Endothelial cell of umbilical vein (primary cell): ENCODE measurements at regions not wholly inside any gene's neighbourhood (a gene's known extent, or its start where the extent isn't known, plus 50 kb on each side); places are given as distances from the start of the nearest gene placed in this dataset.

ENCODE experiments used
- BruUV-seq: library from RNA; stranded (reverse); fragments of 400-500 nt; replicated peaks from 2 replicates; lab custom pipeline; 2021; lab: Mats Ljungman, UMichigan
- CTCF ChIA-PET: fragments of 300-600, 350-600 bp; sonication (Branson Sonifier 250); formaldehyde crosslinking; loops from one replicate; lab custom pipeline; 2021; ENCODE audit warnings: antibody characterized with exemption, inconsistent platforms; lab: Charles Lee
- POLR2A ChIA-PET: fragments of 300-600, 350-600 bp; sonication (Branson Sonifier 250); formaldehyde crosslinking; loops from one replicate; lab custom pipeline; 2021; ENCODE audit warnings: antibody characterized with exemption, inconsistent platforms; lab: Charles Lee
- DNase-seq: peaks from one replicate; pipeline ENCODE4 v3.0.0-alpha.2; 2011; ENCODE audit warnings: low read depth, low spot score
- FAIRE-seq: peaks from 2 replicates; lab custom pipeline; 2011; peaks lifted over from hg19 to GRCh38; lab: Jason Lieb, UNC
- H2AFZ ChIP-seq: 2 replicates; pipeline ENCODE4 v1.6.0; 2012; ENCODE audit warnings: low read depth, low read length, control low read depth, inconsistent platforms
- H3K27ac ChIP-seq: 2 replicates; pipeline ENCODE4 v1.5.1; 2011; ENCODE audit warnings: low read depth, mild to moderate bottlenecking, control low read depth, low read length, moderate library complexity; ENCODE audit not compliant: insufficient read depth
- H3K27me3 ChIP-seq, 2 experiments: 2 replicates each; pipeline versions ENCODE4 v1.6.0 to v1.6.1; 2011; ENCODE audit warnings: low read length in 2 of 2, mixed read lengths in 1 of 2; ENCODE audit not compliant: control insufficient read depth in 2 of 2, insufficient read depth in 2 of 2
- H3K36me3 ChIP-seq, 2 experiments: 2 replicates in 1 of 2; 3 replicates in 1 of 2; pipeline ENCODE4 v1.5.1; 2011; ENCODE audit warnings: low read length in 2 of 2, mild to moderate bottlenecking in 1 of 2, moderate library complexity in 1 of 2; ENCODE audit not compliant: control insufficient read depth in 2 of 2, insufficient read depth in 2 of 2; ENCODE audit errors: extremely low read depth in 1 of 2
- H3K4me1 ChIP-seq: 3 replicates; pipeline ENCODE4 v1.5.1; 2011; ENCODE audit warnings: mild to moderate bottlenecking, low read length; ENCODE audit not compliant: control insufficient read depth, insufficient read depth; ENCODE audit errors: extremely low read depth
- H3K4me2 ChIP-seq: 2 replicates; pipeline ENCODE4 v1.6.1; 2011; ENCODE audit warnings: low read length, control low read depth, mixed read lengths; ENCODE audit not compliant: insufficient read depth
- H3K4me3 ChIP-seq, 3 experiments: fragments of 200-600 bp in 1 of 3; sonication (generic), shearing (Covaris generic) in 1 of 3; replicated peaks in 1 of 3; 2 replicates each; pipeline ENCODE4 v1.5.1; 2011 to 2016; ENCODE audit warnings: control low read depth in 3 of 3, low read length in 3 of 3, mild to moderate bottlenecking in 2 of 3, inconsistent platforms in 1 of 3, low read depth in 1 of 3, moderate library complexity in 1 of 3; ENCODE audit not compliant: insufficient read depth in 1 of 3
- H3K79me2 ChIP-seq: 2 replicates; pipeline ENCODE4 v1.6.0; 2012; ENCODE audit warnings: low read length, inconsistent platforms; ENCODE audit not compliant: control insufficient read depth, insufficient read depth
- H3K9ac ChIP-seq: replicated peaks from 2 replicates; pipeline ENCODE3; 2011; ENCODE audit warnings: low read length, control low read depth; ENCODE audit not compliant: insufficient read depth; ENCODE audit errors: extremely low read depth
- H3K9me1 ChIP-seq: replicated peaks from 3 replicates; pipeline ENCODE4 v1.6.0; 2011; ENCODE audit warnings: mild to moderate bottlenecking, low read length; ENCODE audit not compliant: control insufficient read depth, insufficient read depth; ENCODE audit errors: extremely low read depth
- H3K9me3 ChIP-seq: replicated peaks from 2 replicates; pipeline ENCODE4 v1.5.1; 2012; ENCODE audit warnings: low read length, inconsistent platforms; ENCODE audit not compliant: control insufficient read depth, insufficient read depth
- H4K20me1 ChIP-seq: replicated peaks from 2 replicates; pipeline ENCODE3; 2011; ENCODE audit warnings: mild to moderate bottlenecking, low read length; ENCODE audit not compliant: control insufficient read depth, insufficient read depth; ENCODE audit errors: extremely low read depth
- CTCF ChIP-seq, 2 donors: IDR thresholded peaks; 1 replicate in 1 of 2; 2 replicates in 1 of 2; pipeline ENCODE4 v1.5.1; 2011; ENCODE audit warnings: low read length in 2 of 2, mild to moderate bottlenecking in 2 of 2, moderate library complexity in 2 of 2, control low read depth in 1 of 2, inconsistent platforms in 1 of 2, low read depth in 1 of 2; ENCODE audit not compliant: insufficient read depth in 1 of 2; ENCODE audit errors: extremely low read depth in 1 of 2
- EZH2 ChIP-seq: IDR thresholded peaks from 2 replicates; pipeline ENCODE4 v1.6.1; 2012; ENCODE audit warnings: borderline replicate concordance, low read depth, mild to moderate bottlenecking, moderate library complexity, low read length, inconsistent platforms; ENCODE audit not compliant: severe bottlenecking
- FOS ChIP-seq: IDR thresholded peaks from 2 replicates; pipeline ENCODE4 v1.6.1; 2011; ENCODE audit warnings: mild to moderate bottlenecking, low read length, moderate library complexity, borderline replicate concordance; ENCODE audit not compliant: insufficient read depth
- GATA2 ChIP-seq: IDR thresholded peaks from 2 replicates; pipeline ENCODE4 v1.7.0; 2011; ENCODE audit warnings: low read depth, mild to moderate bottlenecking, moderate library complexity, mixed read lengths, low read length; ENCODE audit not compliant: insufficient read length, insufficient read depth
- JUN ChIP-seq: IDR thresholded peaks from 2 replicates; pipeline ENCODE4 v1.6.1; 2011; ENCODE audit warnings: borderline replicate concordance, low read depth; ENCODE audit not compliant: insufficient read length, insufficient read depth
- MAX ChIP-seq: IDR thresholded peaks from 2 replicates; pipeline ENCODE4 v1.6.1; 2011; ENCODE audit not compliant: insufficient read depth, insufficient read length
- MYC ChIP-seq: IDR thresholded peaks from one replicate; pipeline ENCODE4 v1.6.1; 2011; ENCODE audit warnings: mild to moderate bottlenecking, low read depth, low read length
- POLR2A ChIP-seq: IDR thresholded peaks from 2 replicates; pipeline ENCODE4 v1.6.1; 2012; ENCODE audit warnings: low read depth, mild to moderate bottlenecking, control low read depth, low read length
- POLR2AphosphoS5 ChIP-seq: IDR thresholded peaks from 2 replicates; pipeline ENCODE4 v1.6.1; 2012; ENCODE audit warnings: low read depth, mild to moderate bottlenecking, control low read depth, low read length, moderate library complexity; ENCODE audit not compliant: insufficient read depth
- dilution Hi-C: fragments of 300-500 bp; cut with MboI; formaldehyde crosslinking; loops from one replicate; pipeline ENCODE4 v1.15.0; 2019; ENCODE audit warnings: low sequenced_read_pairs; ENCODE audit not compliant: extremely low pct_ligation_motif_present
- intact Hi-C: fragments of 100-400 bp; cut with micrococcal nuclease; formaldehyde crosslinking; loops from one replicate; pipeline ENCODE4 v1.10.0; 2022

- Histone ChIP-seq H3K27ac (no peak overlapping the region), H2AFZ (no peak overlapping the region), H3K9me1 (no peaks in the 10 kb centered on the region), H3K36me3 (no peaks in the 10 kb centered on the region), H3K27me3 (no peaks in the 10 kb centered on the region), H3K9me3 (no peaks in the 10 kb centered on the region), H3K4me2 (no peak overlapping the region), H3K79me2 (no peaks in the 10 kb centered on the region), H4K20me1 (no peaks in the 10 kb centered on the region), H3K9ac (no peak overlapping the region), H3K4me3 (no peak overlapping the region), H3K4me1 (no peaks in the 10 kb centered on the region)
- no TSS peak for BruUV-seq
- DNase-seq (no peak), FAIRE-seq (no peak)
- dilution Hi-C loops (no loop called here), intact Hi-C loops (no loop called here)
- TF ChIP-seq CTCF (IDR thresholded peaks at IDR 0.05; ENCODE audit: extremely low read depth in 1 of 2, insufficient read depth in 1 of 2, low read depth in 1 of 2, low read length in 2 of 2) (no peak), POLR2AphosphoS5 (no peak), FOS (no peak), MAX (no peak), JUN (no peak), GATA2 (no peak), MYC (no peak), EZH2 (no peak), POLR2A (no peak)
- ChIA-PET POLR2A (no interaction called here), CTCF (no interaction called here)
Measured at GRCh38 chr15:95215017-95215416, 983.7 kb downstream of the MCTP2 start.
